SW480 (cell line): ENCODE measurements at regions not wholly inside any gene's neighbourhood (a gene's known extent, or its start where the extent isn't known, plus 50 kb on each side); places are given as distances from the start of the nearest gene placed in this dataset.

Experiments used
- DNase-seq: peaks from one replicate; pipeline ENCODE4 v3.0.0-alpha.2; 2016; ENCODE audit warnings: low spot score

- no peak for DNase-seq
Measured at GRCh38 chr9:17894501-17895160, 315.8 kb downstream of the SH3GL2 start.

- DNase-seq: no peak
Measured at GRCh38 chr9:17900606-17901005, 321.7 kb downstream of the SH3GL2 start.

GRCh38 chr9:17905366-17905765, 326.5 kb downstream of the SH3GL2 start:
- no peak for DNase-seq

GRCh38 chr9:17905781-17906175, 326.9 kb downstream of the SH3GL2 start:
- no peak for DNase-seq

GRCh38 chr9:17906176-17906840, 327.4 kb downstream of the SH3GL2 start:
- no peak for DNase-seq

GRCh38 chr9:17906841-17907778, 328.2 kb downstream of the SH3GL2 start:
- DNase-seq: no peak

- no peak for DNase-seq
Measured at GRCh38 chr9:17907779-17908508, 329.1 kb downstream of the SH3GL2 start.

- DNase-seq: no peak
Measured at GRCh38 chr9:17926246-17926645, 347.4 kb downstream of the SH3GL2 start.

GRCh38 chr9:17927616-17928015, 348.8 kb downstream of the SH3GL2 start:
- no peak for DNase-seq

GRCh38 chr9:17928228-17928627, 349.4 kb downstream of the SH3GL2 start:
- DNase-seq: no peak

- no peak for DNase-seq
Measured at GRCh38 chr9:17928768-17929167, 349.9 kb downstream of the SH3GL2 start.

- DNase-seq: no peak
Measured at GRCh38 chr9:17929506-17929905, 350.6 kb downstream of the SH3GL2 start.

GRCh38 chr9:17930071-17930470, 351.2 kb downstream of the SH3GL2 start:
- no peak for DNase-seq

GRCh38 chr9:17936365-17936764, 357.5 kb downstream of the SH3GL2 start:
- DNase-seq: no peak

GRCh38 chr9:17938035-17938655, 359.3 kb downstream of the SH3GL2 start:
- DNase-seq: no peak

GRCh38 chr9:17942498-17942897, 363.6 kb downstream of the SH3GL2 start:
- DNase-seq: no peak

- no peak for DNase-seq
Measured at GRCh38 chr9:17955409-17955808, 376.5 kb downstream of the SH3GL2 start.

GRCh38 chr9:17958363-17958762, 379.5 kb downstream of the SH3GL2 start:
- DNase-seq: no peak

- no peak for DNase-seq
Measured at GRCh38 chr9:17962747-17963146, 383.9 kb downstream of the SH3GL2 start.

- no peak for DNase-seq
Measured at GRCh38 chr9:17963498-17963897, 384.6 kb downstream of the SH3GL2 start.

GRCh38 chr9:17967731-17968130, 388.9 kb downstream of the SH3GL2 start:
- no peak for DNase-seq

- DNase-seq: no peak
Measured at GRCh38 chr9:17969232-17969631, 390.4 kb downstream of the SH3GL2 start.
